NCI-H2196 treated with DMSO at 0.1 percent for 48 hours (cell line): ENCODE measurements at regions not wholly inside any gene's neighbourhood (a gene's known extent, or its start where the extent isn't known, plus 50 kb on each side); places are given as distances from the start of the nearest gene placed in this dataset.

Experiments
- DNase-seq: peaks from one replicate; lab custom pipeline; 2025; ENCODE audit not compliant: unreplicated experiment; lab: John Stamatoyannopoulos, UW

DNA sequence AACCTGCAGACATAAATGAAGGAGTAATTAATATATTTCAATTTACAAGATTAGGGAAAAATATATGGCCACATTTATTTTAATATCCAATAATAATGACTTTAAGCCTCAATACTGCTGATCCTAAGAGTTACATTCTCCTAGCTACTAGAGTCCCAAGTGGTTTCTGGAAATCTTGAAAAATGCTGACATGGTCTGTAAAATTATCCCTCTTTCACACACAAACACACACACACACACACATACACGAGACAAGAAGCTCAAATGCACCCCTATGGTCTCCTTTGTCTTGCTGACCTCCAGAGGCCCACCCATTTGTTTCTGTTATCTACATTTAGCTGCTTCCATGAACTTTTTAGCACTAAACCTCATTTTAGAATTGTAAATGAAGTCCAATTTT lies 53.0 kb upstream of the USP15 start:
- DNase-seq = no peak
